Right lobe of liver (tissue), 6 donors: ENCODE measurements at regions not wholly inside any gene's neighbourhood (a gene's known extent, or its start where the extent isn't known, plus 50 kb on each side); places are given as distances from the start of the nearest gene placed in this dataset.
"Not testable (repeated sequence)": the region's sequence is repeated elsewhere in the genome, so short reads cannot be mapped to it uniquely, and the experiment has no call there.

Source experiments
- ATAC-seq, 4 donors: fragments of 200-7000 bp; cut with Tn5 transposase; one replicate each; pipeline ENCODE4 v1.9.1; 2020; ENCODE audit warnings: mild to moderate bottlenecking in 4 of 4, moderate library complexity in 4 of 4
- DNase-seq, 3 donors: peaks; one replicate each; pipeline ENCODE4 v3.0.0-alpha.2; 2020
- H3K27ac ChIP-seq, 3 donors: fragments of 200-600 bp; one replicate each; pipeline ENCODE4 v1.8.0; 2022
- H3K27me3 ChIP-seq, 2 donors: fragments of 200-600 bp; one replicate each; pipeline ENCODE4 v1.8.0; 2022
- H3K36me3 ChIP-seq, 4 donors: fragments of 200-600 bp; sonication (generic) in 1 of 4; one replicate each; pipeline versions ENCODE4 v1.5.1 to v1.8.0; 2017 to 2022; ENCODE audit warnings: control low read depth in 1 of 4
- H3K4me1 ChIP-seq, 4 donors: fragments of 200-600 bp; sonication (generic) in 1 of 4; one replicate each; pipeline versions ENCODE4 v1.5.1 to v1.8.0; 2017 to 2022; ENCODE audit warnings: control low read depth in 1 of 4
- H3K4me3 ChIP-seq, 3 donors: fragments of 200-600 bp; one replicate each; pipeline ENCODE4 v1.8.0; 2022
- H3K9me3 ChIP-seq, 4 donors: fragments of 200-600 bp; sonication (generic) in 1 of 4; one replicate each; pipeline versions ENCODE4 v1.5.1 to v1.8.0; 2017 to 2022; ENCODE audit warnings: control low read depth in 1 of 4
- CTCF ChIP-seq, 4 donors: fragments of 200-600 bp in 3 of 4; fragments of 450-650 bp in 1 of 4; IDR thresholded peaks; one replicate each; pipeline versions ENCODE4 v1.5.1 to v1.8.0; 2016 to 2022; ENCODE audit warnings: antibody characterized with exemption in 4 of 4, mild to moderate bottlenecking in 2 of 4
- POLR2A ChIP-seq: fragments of 450-650 bp; IDR thresholded peaks from one replicate; pipeline ENCODE4 v1.6.1; 2017; ENCODE audit warnings: antibody characterized with exemption, mild to moderate bottlenecking
- WGBS: methylation state at CpG from one replicate; pipeline ENCODE4 v1.1.6; 2018; ENCODE audit warnings: low coverage, low lambda C conversion rate; ENCODE audit not compliant: insufficient coverage; ENCODE audit errors: missing lambda C conversion rate; 5-methylcytosine and 5-hydroxymethylcytosine counted together
- intact Hi-C, 2 donors: fragments of 100-400 bp; cut with DNase I; formaldehyde crosslinking; loops; one replicate each; pipeline versions ENCODE4 v1.11.2 to v1.14.1; 2022
- donor health status: DM: no; HTN: yes; CAD: no.
- donor health status: DM: no; HTN: no; CAD: no.
- donor health status: DM: no; HTN: no; CAD: no.
- donor health status: DM: no; HTN: yes; CAD: no.
- donor health status: DM: no; HTN: yes; CAD: no.

- TF ChIP-seq POLR2A: no peak
- TF ChIP-seq CTCF (IDR thresholded peaks at IDR 0.05): no peak
- Histone ChIP-seq H3K4me3 (no peak overlapping the region), H3K36me3 (no peaks in the 10 kb centered on the region), H3K4me1 (no peaks in the 10 kb centered on the region), H3K27me3 (no peaks in the 10 kb centered on the region), H3K9me3 (no peaks in the 10 kb centered on the region), H3K27ac (no peak overlapping the region)
- WGBS: 37% methylated on average over 2 of the region's 2 CpGs
- ATAC-seq: no peak
- intact Hi-C loops: no loop called here
- no peak for DNase-seq
These were observed 190.2 kb upstream of the GK2 start for GRCh38 chr4:79598214-79598613.

- Histone ChIP-seq H3K4me3 (no peak overlapping the region), H3K27me3 (no peaks in the 10 kb centered on the region), H3K36me3 (no peaks in the 10 kb centered on the region), H3K9me3 (no peaks in the 10 kb centered on the region), H3K4me1 (no peaks in the 10 kb centered on the region), H3K27ac (no peak overlapping the region)
- DNase-seq (no peak), ATAC-seq (no peak)
- intact Hi-C loops: no loop called here
- TF ChIP-seq POLR2A (no peak), CTCF (IDR thresholded peaks at IDR 0.05) (no peak)
- 44% methylated on average over 2 of the region's 2 CpGs for WGBS
These were observed 189.2 kb upstream of the GK2 start for GRCh38 chr4:79597266-79597665.

- H3K4me3 ChIP-seq, H3K36me3 ChIP-seq, ATAC-seq, H3K27me3 ChIP-seq, H3K4me1 ChIP-seq, H3K27ac ChIP-seq, DNase-seq, H3K9me3 ChIP-seq, intact Hi-C loops: not testable (repeated sequence)
- WGBS: 72% methylated on average over 3 of the region's 6 CpGs
These were observed 184.2 kb upstream of the GK2 start for GRCh38 chr4:79592218-79592617.

GRCh38 chr4:79588679-79589078, 180.7 kb upstream of the GK2 start:
- no peak for TF ChIP-seq POLR2A
- TF ChIP-seq CTCF (IDR thresholded peaks at IDR 0.05): no peak
- intact Hi-C loops: no loop called here
- no peak for DNase-seq
- H3K27me3 ChIP-seq: no peaks in the 10 kb centered on the region
- H3K36me3 ChIP-seq: no peaks in the 10 kb centered on the region
- H3K4me1 ChIP-seq: no peaks in the 10 kb centered on the region
- no peak for ATAC-seq
- H3K9me3 ChIP-seq: no peaks in the 10 kb centered on the region
- no peak overlapping the region for H3K27ac ChIP-seq
- no peak overlapping the region for H3K4me3 ChIP-seq
- WGBS: 50% methylated on average over 1 of the region's 1 CpG

- intact Hi-C loops, H3K4me1 ChIP-seq, H3K4me3 ChIP-seq, H3K9me3 ChIP-seq, H3K27me3 ChIP-seq, DNase-seq, H3K27ac ChIP-seq, H3K36me3 ChIP-seq, ATAC-seq: not testable (repeated sequence)
- 58% methylated on average over 2 of the region's 2 CpGs for WGBS
These were observed 179.2 kb upstream of the GK2 start for GRCh38 chr4:79587207-79587606.

GRCh38 chr4:79585834-79586233, 177.8 kb upstream of the GK2 start:
- Histone ChIP-seq H3K4me1 (no peaks in the 10 kb centered on the region), H3K4me3 (no peak overlapping the region), H3K27ac (no peak overlapping the region), H3K27me3 (no peaks in the 10 kb centered on the region), H3K9me3 (no peaks in the 10 kb centered on the region), H3K36me3 (no peaks in the 10 kb centered on the region)
- ATAC-seq: no peak
- no peak for DNase-seq
- WGBS: 33% methylated on average over 2 of the region's 3 CpGs
- no peak for TF ChIP-seq POLR2A
- no peak for TF ChIP-seq CTCF (IDR thresholded peaks at IDR 0.05)
- intact Hi-C loops: no loop called here
